H9 (cell line): ENCODE measurements at regions not wholly inside any gene's neighbourhood (a gene's known extent, or its start where the extent isn't known, plus 50 kb on each side); places are given as distances from the start of the nearest gene placed in this dataset.
A peak's percentile ranks its signal among the peaks of the same experiment; 100 is the strongest.

ENCODE experiments used
- DNase-seq: peaks from one replicate; pipeline ENCODE4 v3.0.0-alpha.2; 2017
- H2AFZ ChIP-seq: one replicate; pipeline ENCODE4 v1.6.1; 2013; ENCODE audit warnings: mild to moderate bottlenecking, low read length, control low read depth, moderate library complexity
- H2AK5ac ChIP-seq: 2 replicates; pipeline ENCODE4 v1.6.1; 2013; ENCODE audit warnings: low read length, control low read depth, mixed read lengths; ENCODE audit not compliant: insufficient read length
- H2BK120ac ChIP-seq: one replicate; pipeline ENCODE4 v1.6.1; 2013; ENCODE audit warnings: low read depth, mild to moderate bottlenecking, low read length, control low read depth, inconsistent platforms; ENCODE audit not compliant: poor library complexity, severe bottlenecking
- H2BK12ac ChIP-seq: 2 replicates; pipeline ENCODE4 v1.6.1; 2013; ENCODE audit warnings: low read length, control low read depth, mixed read lengths, low read depth; ENCODE audit not compliant: insufficient read length
- H2BK15ac ChIP-seq: 2 replicates; pipeline ENCODE4 v1.6.1; 2013; ENCODE audit warnings: low read depth, low read length, control low read depth
- H2BK20ac ChIP-seq: one replicate; pipeline ENCODE4 v1.6.1; 2013; ENCODE audit warnings: low read depth, mild to moderate bottlenecking, low read length, control low read depth, inconsistent platforms; ENCODE audit not compliant: poor library complexity, severe bottlenecking
- H2BK5ac ChIP-seq: 2 replicates; pipeline ENCODE4 v1.6.1; 2013; ENCODE audit warnings: low read length, control low read depth, mixed read lengths; ENCODE audit not compliant: insufficient read length
- H3K14ac ChIP-seq: 2 replicates; pipeline ENCODE4 v1.6.1; 2013; ENCODE audit warnings: low read length, control low read depth; ENCODE audit not compliant: insufficient read depth
- H3K18ac ChIP-seq: 2 replicates; pipeline ENCODE4 v1.6.1; 2013; ENCODE audit warnings: low read depth, mild to moderate bottlenecking, mixed read lengths, low read length, control low read depth; ENCODE audit not compliant: insufficient read length
- H3K23ac ChIP-seq: 2 replicates; pipeline ENCODE4 v1.6.1; 2013; ENCODE audit warnings: low read length, control low read depth, mixed read lengths, low read depth; ENCODE audit not compliant: insufficient read length
- H3K23me2 ChIP-seq: 2 replicates; pipeline ENCODE4 v1.6.1; 2013; ENCODE audit warnings: low read depth, mild to moderate bottlenecking, mixed read lengths, low read length, control low read depth; ENCODE audit not compliant: insufficient read length, poor library complexity, severe bottlenecking
- H3K27ac ChIP-seq: 2 replicates; pipeline ENCODE4 v1.5.1; 2013; ENCODE audit warnings: low read length, control low read depth, mixed read lengths, low read depth; ENCODE audit not compliant: insufficient read length
- H3K27me3 ChIP-seq: 2 replicates; pipeline ENCODE4 v1.6.1; 2013; ENCODE audit warnings: low read length, control low read depth, inconsistent platforms; ENCODE audit not compliant: insufficient read depth
- H3K4ac ChIP-seq: 2 replicates; pipeline ENCODE4 v1.6.1; 2013; ENCODE audit warnings: low read depth, mild to moderate bottlenecking, control low read depth, inconsistent platforms, low read length, moderate library complexity
- H3K4me1 ChIP-seq: 2 replicates; pipeline ENCODE4 v1.6.1; 2013; ENCODE audit warnings: low read length, control low read depth, inconsistent platforms; ENCODE audit not compliant: insufficient read depth
- H3K4me2 ChIP-seq: 2 replicates; pipeline ENCODE4 v1.6.1; 2013; ENCODE audit warnings: low read length, control low read depth, mixed read lengths; ENCODE audit not compliant: insufficient read length, insufficient read depth
- H3K56ac ChIP-seq: 2 replicates; pipeline ENCODE4 v1.6.1; 2013; ENCODE audit warnings: low read depth, mild to moderate bottlenecking, mixed read lengths, low read length, control low read depth; ENCODE audit not compliant: insufficient read length
- H3K79me1 ChIP-seq: 2 replicates; pipeline ENCODE4 v1.6.1; 2013; ENCODE audit warnings: low read depth, mild to moderate bottlenecking, moderate library complexity, low read length, control low read depth, inconsistent platforms; ENCODE audit not compliant: insufficient read depth, poor library complexity, severe bottlenecking
- H3K79me2 ChIP-seq: 2 replicates; pipeline ENCODE4 v1.6.1; 2013; ENCODE audit warnings: low read length, control low read depth, inconsistent platforms; ENCODE audit not compliant: insufficient read depth
- H3K9ac ChIP-seq: 2 replicates; pipeline ENCODE4 v1.6.1; 2013; ENCODE audit warnings: low read length, control low read depth, mixed read lengths; ENCODE audit not compliant: insufficient read length; ENCODE audit errors: extremely low read depth
- H3K9me3 ChIP-seq: one replicate; pipeline ENCODE4 v1.6.1; 2013; ENCODE audit warnings: low read depth, low read length, inconsistent platforms; ENCODE audit not compliant: control insufficient read depth
- H3T11ph ChIP-seq: one replicate; pipeline ENCODE4 v1.6.1; 2013; ENCODE audit warnings: mild to moderate bottlenecking, low read length, control low read depth, inconsistent platforms
- H4K20me1 ChIP-seq: one replicate; pipeline ENCODE4 v1.6.1; 2013; ENCODE audit not compliant: control insufficient read depth, insufficient read length, insufficient read depth
- H4K5ac ChIP-seq: 2 replicates; pipeline ENCODE4 v1.6.1; 2013; ENCODE audit warnings: low read depth, mild to moderate bottlenecking, mixed read lengths, low read length, control low read depth; ENCODE audit not compliant: insufficient read length
- H4K8ac ChIP-seq: replicated peaks from 2 replicates; pipeline ENCODE4 v1.6.1; 2013; ENCODE audit warnings: low read length, control low read depth, mixed read lengths, low read depth; ENCODE audit not compliant: insufficient read length
- H4K91ac ChIP-seq: 2 replicates; pipeline ENCODE4 v1.6.1; 2013; ENCODE audit warnings: low read depth, mild to moderate bottlenecking, moderate library complexity, mixed read lengths, low read length, control low read depth; ENCODE audit not compliant: insufficient read length
- H3K27ac Mint-ChIP-seq, 3 experiments: 2 replicates in 2 of 3; 3 replicates in 1 of 3; pipeline ENCODE4 v1.8.0; 2020 to 2021; ENCODE audit warnings: mixed read lengths in 3 of 3, mild to moderate bottlenecking in 1 of 3, moderate library complexity in 1 of 3
- H3K27me3 Mint-ChIP-seq: 2 replicates; pipeline ENCODE4 v1.8.0; 2021; ENCODE audit warnings: low read depth, mild to moderate bottlenecking, moderate library complexity, mixed read lengths
- H3K36me3 Mint-ChIP-seq, 3 experiments: 2 replicates in 2 of 3; 3 replicates in 1 of 3; pipeline ENCODE4 v1.8.0; 2020 to 2021; ENCODE audit warnings: low read depth in 3 of 3, mixed read lengths in 3 of 3; ENCODE audit not compliant: insufficient read depth in 1 of 3
- H3K4me1 Mint-ChIP-seq, 2 experiments: 2 replicates each; pipeline ENCODE4 v1.8.0; 2020; ENCODE audit warnings: mixed read lengths in 2 of 2
- H3K4me3 Mint-ChIP-seq, 2 experiments: 2 replicates in 1 of 2; 3 replicates in 1 of 2; pipeline ENCODE4 v1.8.0; 2020 to 2021; ENCODE audit warnings: mild to moderate bottlenecking in 2 of 2, mixed read lengths in 2 of 2, moderate library complexity in 1 of 2
- H3K9me3 Mint-ChIP-seq, 2 experiments: 2 replicates in 1 of 2; 3 replicates in 1 of 2; pipeline ENCODE4 v1.8.0; 2020; ENCODE audit warnings: mild to moderate bottlenecking in 2 of 2, mixed read lengths in 2 of 2, moderate library complexity in 1 of 2
- CTCF ChIP-seq: fragments of 200-600 bp; sonication (generic); conservative IDR thresholded peaks from 3 replicates; pipeline ENCODE4 v1.8.0; 2021; ENCODE audit warnings: antibody characterized with exemption, mild to moderate bottlenecking
- WGBS: extraction: QIAGEN DNeasy Blood & Tissue Kit; methylation state at CpG from one replicate; pipeline ENCODE4 v1.1.7; 2013; ENCODE audit warnings: missing lambda C conversion rate, low lambda C conversion rate, mixed read lengths; ENCODE audit not compliant: insufficient read length; ENCODE audit errors: extremely low coverage; 5-methylcytosine and 5-hydroxymethylcytosine counted together

- no peak overlapping the region for H4K8ac ChIP-seq
- Mint-ChIP-seq H3K4me1 (peaks cover 14% of the 10 kb centered on the region in 2 experiments), H3K27ac (peak overlapping the region in 2 of 3 experiments; percentile 16 to 49; a peak in 3 of 7 replicates)
Observed at GRCh38 chr7:32670110-32671025, 175.1 kb downstream of the AVL9 start.

More at GRCh38 chr7:32670110-32671025, 175.1 kb downstream of the AVL9 start:
- no peak overlapping the region for H3K4me3 Mint-ChIP-seq
- Histone ChIP-seq H3K79me2 (no peaks in the 10 kb centered on the region), H3K27me3 (no peaks in the 10 kb centered on the region), H3K56ac (no peak overlapping the region), H4K5ac (no peak overlapping the region), H3K27ac (no peak overlapping the region), H3K23me2 (no peaks in the 10 kb centered on the region), H2BK15ac (no peak overlapping the region), H3T11ph (no peak overlapping the region), H4K91ac (no peak overlapping the region), H3K14ac (no peak overlapping the region), H2BK12ac (no peak overlapping the region), H3K9me3 (no peaks in the 10 kb centered on the region), H2AK5ac (no peak overlapping the region), H3K4me1 (no peaks in the 10 kb centered on the region), H2BK120ac (no peak overlapping the region), H3K9ac (no peak overlapping the region), H3K18ac (no peak overlapping the region), H3K23ac (no peak overlapping the region), H3K4ac (no peak overlapping the region), H3K4me2 (no peak overlapping the region), H3K79me1 (no peaks in the 10 kb centered on the region), H2BK5ac (no peak overlapping the region), H2AFZ (no peak overlapping the region), H2BK20ac (no peak overlapping the region), H4K20me1 (no peaks in the 10 kb centered on the region)
- DNase-seq, result no peak
- H3K27me3 Mint-ChIP-seq, result no peaks in the 10 kb centered on the region
- H3K9me3 Mint-ChIP-seq, result peaks cover 0 to 7% of the 10 kb centered on the region in 2 experiments; a peak in 3 of 5 replicates
- peaks cover 2 to 18% (median 10%) of the 10 kb centered on the region in 3 experiments; a peak in 6 of 7 replicates for H3K36me3 Mint-ChIP-seq
- WGBS, result no CpG with 5 or more reads among the region's 10 CpGs
- TF ChIP-seq CTCF, result no peak
